Panc1 (cell line): ENCODE measurements at regions not wholly inside any gene's neighbourhood (a gene's known extent, or its start where the extent isn't known, plus 50 kb on each side); places are given as distances from the start of the nearest gene placed in this dataset.

Experiments used
- POLR2AphosphoS5 ChIP-seq: IDR thresholded peaks from 2 replicates; pipeline ENCODE4 v1.6.1; 2012; ENCODE audit warnings: mild to moderate bottlenecking, low read depth, low read length, moderate library complexity
- TCF7L2 ChIP-seq: IDR thresholded peaks from 2 replicates; pipeline ENCODE4 v1.6.1; 2011; ENCODE audit warnings: mild to moderate bottlenecking, low read depth, low read length, inconsistent platforms
- TF ChIP-seq, protein P1 (sequence below): fragments of 450-650 bp; IDR thresholded peaks from 2 replicates; pipeline ENCODE4 v1.5.1; 2017; ENCODE audit warnings: mild to moderate bottlenecking
- TF ChIP-seq, protein P2 (sequence below), 2 experiments: IDR thresholded peaks; 2 replicates each; pipeline ENCODE4 v1.6.1; 2011 to 2012; ENCODE audit warnings: low read depth in 2 of 2, control low read depth in 1 of 2, low read length in 1 of 2, mild to moderate bottlenecking in 1 of 2, moderate library complexity in 1 of 2; ENCODE audit not compliant: insufficient read depth in 1 of 2

DNA sequence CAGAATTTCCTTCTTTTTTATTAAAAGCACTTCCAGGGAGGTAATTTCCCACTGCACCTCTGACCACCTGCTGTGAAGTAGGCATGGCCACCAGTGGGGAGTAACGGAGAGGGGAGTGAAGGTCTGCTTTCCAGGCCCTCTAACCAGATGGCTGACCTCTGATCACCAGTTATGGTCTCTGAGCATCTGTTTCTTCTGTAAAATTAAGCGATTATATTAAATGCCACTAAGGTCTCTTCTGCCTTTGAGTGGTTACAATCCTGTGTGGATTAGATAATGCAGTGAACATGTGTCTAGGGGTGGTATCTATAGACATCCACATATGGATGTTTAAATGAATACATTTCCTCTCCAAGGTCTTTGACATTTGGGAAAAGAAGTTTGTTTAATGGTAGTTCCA is 199.6 kb downstream of the HERPUD2 start:
- TF ChIP-seq, protein P1, sequence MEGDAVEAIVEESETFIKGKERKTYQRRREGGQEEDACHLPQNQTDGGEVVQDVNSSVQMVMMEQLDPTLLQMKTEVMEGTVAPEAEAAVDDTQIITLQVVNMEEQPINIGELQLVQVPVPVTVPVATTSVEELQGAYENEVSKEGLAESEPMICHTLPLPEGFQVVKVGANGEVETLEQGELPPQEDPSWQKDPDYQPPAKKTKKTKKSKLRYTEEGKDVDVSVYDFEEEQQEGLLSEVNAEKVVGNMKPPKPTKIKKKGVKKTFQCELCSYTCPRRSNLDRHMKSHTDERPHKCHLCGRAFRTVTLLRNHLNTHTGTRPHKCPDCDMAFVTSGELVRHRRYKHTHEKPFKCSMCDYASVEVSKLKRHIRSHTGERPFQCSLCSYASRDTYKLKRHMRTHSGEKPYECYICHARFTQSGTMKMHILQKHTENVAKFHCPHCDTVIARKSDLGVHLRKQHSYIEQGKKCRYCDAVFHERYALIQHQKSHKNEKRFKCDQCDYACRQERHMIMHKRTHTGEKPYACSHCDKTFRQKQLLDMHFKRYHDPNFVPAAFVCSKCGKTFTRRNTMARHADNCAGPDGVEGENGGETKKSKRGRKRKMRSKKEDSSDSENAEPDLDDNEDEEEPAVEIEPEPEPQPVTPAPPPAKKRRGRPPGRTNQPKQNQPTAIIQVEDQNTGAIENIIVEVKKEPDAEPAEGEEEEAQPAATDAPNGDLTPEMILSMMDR: no peak
- TF ChIP-seq POLR2AphosphoS5 (no peak), TCF7L2 (no peak)
- TF ChIP-seq, protein P2, sequence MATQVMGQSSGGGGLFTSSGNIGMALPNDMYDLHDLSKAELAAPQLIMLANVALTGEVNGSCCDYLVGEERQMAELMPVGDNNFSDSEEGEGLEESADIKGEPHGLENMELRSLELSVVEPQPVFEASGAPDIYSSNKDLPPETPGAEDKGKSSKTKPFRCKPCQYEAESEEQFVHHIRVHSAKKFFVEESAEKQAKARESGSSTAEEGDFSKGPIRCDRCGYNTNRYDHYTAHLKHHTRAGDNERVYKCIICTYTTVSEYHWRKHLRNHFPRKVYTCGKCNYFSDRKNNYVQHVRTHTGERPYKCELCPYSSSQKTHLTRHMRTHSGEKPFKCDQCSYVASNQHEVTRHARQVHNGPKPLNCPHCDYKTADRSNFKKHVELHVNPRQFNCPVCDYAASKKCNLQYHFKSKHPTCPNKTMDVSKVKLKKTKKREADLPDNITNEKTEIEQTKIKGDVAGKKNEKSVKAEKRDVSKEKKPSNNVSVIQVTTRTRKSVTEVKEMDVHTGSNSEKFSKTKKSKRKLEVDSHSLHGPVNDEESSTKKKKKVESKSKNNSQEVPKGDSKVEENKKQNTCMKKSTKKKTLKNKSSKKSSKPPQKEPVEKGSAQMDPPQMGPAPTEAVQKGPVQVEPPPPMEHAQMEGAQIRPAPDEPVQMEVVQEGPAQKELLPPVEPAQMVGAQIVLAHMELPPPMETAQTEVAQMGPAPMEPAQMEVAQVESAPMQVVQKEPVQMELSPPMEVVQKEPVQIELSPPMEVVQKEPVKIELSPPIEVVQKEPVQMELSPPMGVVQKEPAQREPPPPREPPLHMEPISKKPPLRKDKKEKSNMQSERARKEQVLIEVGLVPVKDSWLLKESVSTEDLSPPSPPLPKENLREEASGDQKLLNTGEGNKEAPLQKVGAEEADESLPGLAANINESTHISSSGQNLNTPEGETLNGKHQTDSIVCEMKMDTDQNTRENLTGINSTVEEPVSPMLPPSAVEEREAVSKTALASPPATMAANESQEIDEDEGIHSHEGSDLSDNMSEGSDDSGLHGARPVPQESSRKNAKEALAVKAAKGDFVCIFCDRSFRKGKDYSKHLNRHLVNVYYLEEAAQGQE (IDR thresholded peaks at IDR 0.05; ENCODE audit: insufficient read depth in 1 of 2, low read depth in 2 of 2, low read length in 1 of 2): no peak
